Colonic mucosa (tissue), 4 donors: ENCODE measurements at regions not wholly inside any gene's neighbourhood (a gene's known extent, or its start where the extent isn't known, plus 50 kb on each side); places are given as distances from the start of the nearest gene placed in this dataset.

ENCODE experiments used
- DNase-seq: peaks from one replicate; pipeline ENCODE4 v3.0.0-alpha.2; 2020
- H3K27ac ChIP-seq: fragments of 200-600 bp; one replicate; pipeline ENCODE4 v1.8.0; 2021
- H3K27me3 ChIP-seq: fragments of 200-600 bp; one replicate; pipeline ENCODE4 v1.8.0; 2021
- H3K36me3 ChIP-seq: fragments of 200-600 bp; one replicate; pipeline ENCODE4 v1.8.0; 2021
- H3K4me1 ChIP-seq: fragments of 200-600 bp; one replicate; pipeline ENCODE4 v1.8.0; 2021; ENCODE audit warnings: mild to moderate bottlenecking
- H3K4me3 ChIP-seq: fragments of 200-600 bp; one replicate; pipeline ENCODE4 v1.8.0; 2021
- H3K9ac ChIP-seq, 2 donors: one replicate each; pipeline ENCODE4 v1.7.0; 2013; ENCODE audit warnings: control low read depth in 2 of 2, low read depth in 2 of 2, low read length in 2 of 2
- H3K9me3 ChIP-seq: fragments of 200-600 bp; one replicate; pipeline ENCODE4 v1.8.0; 2021
- intact Hi-C: fragments of 100-400 bp; cut with DNase I; formaldehyde crosslinking; loops from one replicate; pipeline ENCODE4 v1.14.1; 2022
- TF ChIP-seq, protein P1 (sequence below): fragments of 200-600 bp; IDR thresholded peaks from one replicate; pipeline ENCODE4 v1.8.0; 2022; ENCODE audit warnings: antibody characterized with exemption, mild to moderate bottlenecking
- donor health status: healthy.
- donor health status: DM: no; HTN: no; CAD: no.
- donor health status: DM: no; HTN: no; CAD: no.

DNA sequence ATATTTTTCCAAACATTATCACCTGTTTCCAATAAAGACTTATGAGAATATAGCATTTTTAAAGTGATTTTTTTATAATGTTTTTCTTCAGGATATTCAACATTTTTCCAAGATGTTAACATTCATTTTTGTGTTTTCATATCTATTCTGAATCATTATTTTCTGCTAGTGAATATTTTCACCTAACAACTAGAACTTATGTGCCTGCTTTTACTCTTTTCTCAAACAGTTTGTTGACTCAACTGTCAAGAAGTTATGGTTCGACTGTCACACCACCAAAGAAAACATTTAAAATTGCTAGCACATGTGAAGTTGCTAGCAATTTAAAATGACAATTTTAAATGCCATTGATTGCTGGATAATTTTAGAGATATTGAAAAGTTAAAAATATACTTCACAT is 343.3 kb upstream of the CDH9 start:
- intact Hi-C loops: no loop called here
- H3K36me3 ChIP-seq: no peaks in the 10 kb centered on the region
- no peak overlapping the region for H3K9ac ChIP-seq
- no peak overlapping the region for H3K4me3 ChIP-seq
- H3K9me3 ChIP-seq: no peaks in the 10 kb centered on the region
- no peak overlapping the region for H3K27ac ChIP-seq
- H3K27me3 ChIP-seq: no peaks in the 10 kb centered on the region
- TF ChIP-seq, protein P1, sequence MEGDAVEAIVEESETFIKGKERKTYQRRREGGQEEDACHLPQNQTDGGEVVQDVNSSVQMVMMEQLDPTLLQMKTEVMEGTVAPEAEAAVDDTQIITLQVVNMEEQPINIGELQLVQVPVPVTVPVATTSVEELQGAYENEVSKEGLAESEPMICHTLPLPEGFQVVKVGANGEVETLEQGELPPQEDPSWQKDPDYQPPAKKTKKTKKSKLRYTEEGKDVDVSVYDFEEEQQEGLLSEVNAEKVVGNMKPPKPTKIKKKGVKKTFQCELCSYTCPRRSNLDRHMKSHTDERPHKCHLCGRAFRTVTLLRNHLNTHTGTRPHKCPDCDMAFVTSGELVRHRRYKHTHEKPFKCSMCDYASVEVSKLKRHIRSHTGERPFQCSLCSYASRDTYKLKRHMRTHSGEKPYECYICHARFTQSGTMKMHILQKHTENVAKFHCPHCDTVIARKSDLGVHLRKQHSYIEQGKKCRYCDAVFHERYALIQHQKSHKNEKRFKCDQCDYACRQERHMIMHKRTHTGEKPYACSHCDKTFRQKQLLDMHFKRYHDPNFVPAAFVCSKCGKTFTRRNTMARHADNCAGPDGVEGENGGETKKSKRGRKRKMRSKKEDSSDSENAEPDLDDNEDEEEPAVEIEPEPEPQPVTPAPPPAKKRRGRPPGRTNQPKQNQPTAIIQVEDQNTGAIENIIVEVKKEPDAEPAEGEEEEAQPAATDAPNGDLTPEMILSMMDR: no peak
- no peaks in the 10 kb centered on the region for H3K4me1 ChIP-seq
- DNase-seq: no peak

DNA sequence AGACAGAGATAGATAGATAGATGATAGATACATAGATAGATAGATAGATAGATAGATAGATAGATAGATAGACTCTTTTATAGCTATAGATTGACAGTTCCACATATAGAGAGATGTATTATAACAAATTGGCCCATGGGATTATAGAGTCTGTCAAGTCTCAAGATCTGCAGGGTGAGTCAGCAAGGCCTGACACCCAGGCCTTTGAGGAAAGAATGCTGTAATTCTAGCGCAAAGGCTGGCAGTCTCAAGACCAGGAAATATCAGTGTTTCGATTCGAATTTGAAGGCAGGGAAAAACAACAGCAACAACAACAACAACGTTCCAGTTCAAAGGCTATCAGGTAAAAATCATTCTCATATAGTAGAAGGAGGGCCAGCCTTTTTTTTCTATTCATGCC is 339.2 kb upstream of the CDH9 start:
- Histone ChIP-seq H3K27ac (no peak overlapping the region), H3K4me3 (no peak overlapping the region), H3K27me3 (no peaks in the 10 kb centered on the region), H3K9me3 (no peaks in the 10 kb centered on the region), H3K36me3 (no peaks in the 10 kb centered on the region), H3K9ac (no peak overlapping the region), H3K4me1 (no peaks in the 10 kb centered on the region)
- DNase-seq: no peak
- TF ChIP-seq, protein P1: no peak
- intact Hi-C loops: no loop called here

DNA sequence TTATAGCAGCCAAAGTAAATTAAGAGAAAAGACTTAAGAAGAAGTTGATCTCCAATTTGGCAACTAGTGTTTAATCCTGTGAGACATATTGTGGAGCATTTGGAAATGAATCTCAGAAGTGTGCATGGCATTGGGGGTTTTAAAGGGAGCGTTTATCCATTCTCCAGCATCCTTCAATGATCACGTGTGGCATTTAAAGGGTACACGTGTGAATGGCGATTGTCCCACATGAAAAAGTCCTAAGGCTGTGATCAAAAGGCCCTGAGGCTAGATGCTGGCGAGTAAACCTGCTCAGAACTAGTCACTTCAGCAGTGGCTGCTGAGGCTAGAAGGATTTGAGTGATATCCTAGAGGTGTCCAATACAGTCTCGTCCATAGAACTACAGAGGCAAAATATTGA is 315.6 kb upstream of the CDH9 start:
- intact Hi-C loops: no loop called here
- H3K27me3 ChIP-seq: no peaks in the 10 kb centered on the region
- TF ChIP-seq, protein P1: no peak
- no peak for DNase-seq
- H3K9me3 ChIP-seq: no peaks in the 10 kb centered on the region
- H3K9ac ChIP-seq: no peak overlapping the region
- no peaks in the 10 kb centered on the region for H3K36me3 ChIP-seq
- H3K4me3 ChIP-seq: no peak overlapping the region
- H3K4me1 ChIP-seq: no peaks in the 10 kb centered on the region
- H3K27ac ChIP-seq: no peak overlapping the region

DNA sequence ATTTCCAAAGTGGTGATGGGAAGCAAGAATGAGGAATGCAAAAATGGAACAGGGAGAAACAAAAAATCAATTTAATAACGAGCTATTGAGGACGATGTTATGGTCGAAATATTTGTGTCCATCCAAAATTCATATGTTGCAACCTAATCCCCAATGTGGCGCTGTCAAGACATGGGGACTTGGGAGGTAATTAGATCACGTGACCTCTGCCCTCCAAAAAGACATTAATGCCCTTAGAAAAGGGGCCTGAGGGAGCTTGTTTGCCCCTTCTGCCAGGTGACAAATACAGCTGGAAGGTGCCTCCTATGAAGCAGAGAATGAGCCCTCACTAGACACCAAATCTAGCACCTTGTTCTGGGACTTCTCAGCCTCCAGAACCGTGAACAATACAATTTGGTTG is 315.2 kb upstream of the CDH9 start:
- no peak overlapping the region for H3K9ac ChIP-seq
- H3K4me3 ChIP-seq: no peak overlapping the region
- H3K27ac ChIP-seq: no peak overlapping the region
- no peaks in the 10 kb centered on the region for H3K36me3 ChIP-seq
- TF ChIP-seq, protein P1: no peak
- no peak for DNase-seq
- no peaks in the 10 kb centered on the region for H3K9me3 ChIP-seq
- H3K4me1 ChIP-seq: no peaks in the 10 kb centered on the region
- H3K27me3 ChIP-seq: no peaks in the 10 kb centered on the region
- intact Hi-C loops: no loop called here

DNA sequence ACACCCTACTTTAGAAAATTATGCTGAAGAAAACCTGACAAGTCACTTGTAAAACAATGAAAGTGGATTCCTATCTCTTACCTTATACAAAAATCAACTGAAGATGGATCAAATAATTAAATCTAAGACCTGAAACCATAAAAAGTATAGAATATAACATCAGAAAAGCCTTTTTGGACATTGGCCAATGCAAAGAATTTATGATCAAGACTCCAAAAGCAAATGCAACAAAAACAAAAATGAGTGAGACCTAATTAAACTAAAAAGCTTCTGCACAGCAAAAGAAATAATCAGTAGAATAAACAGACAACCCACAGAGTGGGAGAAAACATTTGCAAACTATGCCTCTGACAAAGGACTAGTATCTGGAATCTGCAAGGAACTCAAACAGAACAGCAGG is 303.0 kb upstream of the CDH9 start:
- Histone ChIP-seq H3K4me3 (no peak overlapping the region), H3K9ac (no peak overlapping the region), H3K4me1 (no peaks in the 10 kb centered on the region), H3K9me3 (no peaks in the 10 kb centered on the region), H3K36me3 (no peaks in the 10 kb centered on the region), H3K27ac (no peak overlapping the region), H3K27me3 (no peaks in the 10 kb centered on the region)
- DNase-seq: no peak
- TF ChIP-seq, protein P1: no peak
- intact Hi-C loops: no loop called here

DNA sequence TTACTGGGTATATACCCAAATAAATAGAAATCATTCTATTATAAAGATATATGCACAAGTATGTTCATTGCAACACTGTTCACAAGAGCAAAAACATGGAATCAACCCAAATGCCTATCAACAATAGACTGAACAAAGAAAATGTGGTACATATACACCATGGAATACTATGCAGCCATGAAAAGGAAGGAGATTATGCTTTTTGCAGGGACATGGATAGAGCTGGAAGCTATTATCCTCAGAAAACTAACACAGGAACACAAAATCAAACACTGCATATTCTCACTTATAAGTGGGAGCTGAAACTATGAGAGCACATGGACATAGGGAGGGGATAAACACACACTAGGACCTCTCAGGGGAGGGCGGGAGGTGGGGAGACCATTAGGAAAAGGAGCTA is 298.4 kb upstream of the CDH9 start:
- Histone ChIP-seq H3K27me3 (no peaks in the 10 kb centered on the region), H3K27ac (no peak overlapping the region), H3K36me3 (no peaks in the 10 kb centered on the region), H3K9ac (no peak overlapping the region), H3K9me3 (no peaks in the 10 kb centered on the region), H3K4me3 (no peak overlapping the region), H3K4me1 (no peaks in the 10 kb centered on the region)
- DNase-seq: no peak
- intact Hi-C loops: no loop called here
- TF ChIP-seq, protein P1: no peak
